Neuronal stem cell (in vitro differentiated cells): ENCODE measurements at regions not wholly inside any gene's neighbourhood (a gene's known extent, or its start where the extent isn't known, plus 50 kb on each side); places are given as distances from the start of the nearest gene placed in this dataset.

ENCODE experiments used
- DNase-seq: peaks from one replicate; pipeline ENCODE4 v3.0.0-alpha.2; 2013; ENCODE audit warnings: low spot score
- H2AFZ ChIP-seq: one replicate; pipeline ENCODE4 v1.6.1; 2013; ENCODE audit warnings: mild to moderate bottlenecking, low read length, inconsistent platforms
- H2AK5ac ChIP-seq: 2 replicates; pipeline ENCODE4 v1.6.1; 2013; ENCODE audit warnings: low read depth, mild to moderate bottlenecking, inconsistent platforms, low read length, moderate library complexity, mixed read lengths
- H2BK120ac ChIP-seq: 2 replicates; pipeline ENCODE4 v1.6.1; 2013; ENCODE audit warnings: low read depth, mild to moderate bottlenecking, inconsistent platforms, low read length, moderate library complexity, mixed read lengths
- H2BK12ac ChIP-seq: one replicate; pipeline ENCODE4 v1.6.1; 2013; ENCODE audit warnings: low read length, inconsistent platforms
- H2BK15ac ChIP-seq: 2 replicates; pipeline ENCODE4 v1.6.1; 2013; ENCODE audit warnings: mild to moderate bottlenecking, low read length, inconsistent platforms, mixed read lengths
- H2BK5ac ChIP-seq: one replicate; pipeline ENCODE4 v1.6.1; 2013; ENCODE audit warnings: inconsistent platforms, mild to moderate bottlenecking, low read length, moderate library complexity
- H3K14ac ChIP-seq: one replicate; pipeline ENCODE4 v1.6.1; 2013; ENCODE audit warnings: low read length, inconsistent platforms
- H3K18ac ChIP-seq: 2 replicates; pipeline ENCODE4 v1.6.1; 2013; ENCODE audit warnings: low read length, inconsistent platforms
- H3K23ac ChIP-seq: 2 replicates; pipeline ENCODE4 v1.6.1; 2013; ENCODE audit warnings: low read depth, mild to moderate bottlenecking, mixed read lengths, low read length, inconsistent platforms; ENCODE audit not compliant: poor library complexity
- H3K27ac ChIP-seq: replicated peaks from 3 replicates; pipeline ENCODE4 v1.5.1; 2013; ENCODE audit warnings: low read length, inconsistent platforms
- H3K27me3 ChIP-seq, 3 experiments: 2 replicates each; pipeline ENCODE4 v1.6.1; 2013; ENCODE audit warnings: low read length in 3 of 3, mild to moderate bottlenecking in 2 of 3, inconsistent platforms in 1 of 3, low read depth in 1 of 3, mixed read lengths in 1 of 3, moderate library complexity in 1 of 3; ENCODE audit not compliant: control insufficient read depth in 3 of 3, insufficient read depth in 3 of 3
- H3K36me3 ChIP-seq, 2 donors: replicated peaks in 1 of 2; 2 replicates each; pipeline ENCODE4 v1.6.1; 2013; ENCODE audit warnings: low read length in 2 of 2; ENCODE audit not compliant: control insufficient read depth in 2 of 2, insufficient read depth in 2 of 2
- H3K4ac ChIP-seq: 2 replicates; pipeline ENCODE4 v1.6.1; 2013; ENCODE audit warnings: inconsistent platforms, mild to moderate bottlenecking, low read length, moderate library complexity
- H3K4me1 ChIP-seq, 2 donors: 1 replicate in 1 of 2; 2 replicates in 1 of 2; pipeline ENCODE4 v1.6.1; 2013; ENCODE audit warnings: low read length in 2 of 2, low read depth in 1 of 2; ENCODE audit not compliant: control insufficient read depth in 2 of 2, insufficient read depth in 1 of 2
- H3K4me2 ChIP-seq: one replicate; pipeline ENCODE4 v1.6.1; 2013; ENCODE audit warnings: mild to moderate bottlenecking, low read length, inconsistent platforms; ENCODE audit not compliant: insufficient read depth, poor library complexity, severe bottlenecking
- H3K4me3 ChIP-seq, 2 donors: 2 replicates each; pipeline ENCODE4 v1.5.1; 2013; ENCODE audit warnings: low read length in 2 of 2, mild to moderate bottlenecking in 2 of 2, inconsistent platforms in 1 of 2, moderate library complexity in 1 of 2
- H3K79me1 ChIP-seq: one replicate; pipeline ENCODE4 v1.6.1; 2013; ENCODE audit warnings: low read depth, mild to moderate bottlenecking, inconsistent platforms, low read length, moderate library complexity
- H3K9ac ChIP-seq: one replicate; pipeline ENCODE4 v1.6.1; 2013; ENCODE audit warnings: mild to moderate bottlenecking, low read depth, low read length, inconsistent platforms; ENCODE audit not compliant: poor library complexity
- H3K9me3 ChIP-seq, 2 donors: replicated peaks in 1 of 2; 2 replicates each; pipeline versions ENCODE3 to v1.6.1; 2013; ENCODE audit warnings: low read length in 2 of 2, mild to moderate bottlenecking in 2 of 2, inconsistent platforms in 1 of 2, low read depth in 1 of 2, mixed read lengths in 1 of 2, moderate library complexity in 1 of 2; ENCODE audit not compliant: control insufficient read depth in 2 of 2, insufficient read depth in 1 of 2
- H4K8ac ChIP-seq: one replicate; pipeline ENCODE4 v1.6.1; 2013; ENCODE audit warnings: low read depth, mild to moderate bottlenecking, inconsistent platforms, low read length, moderate library complexity
- H4K91ac ChIP-seq: one replicate; pipeline ENCODE4 v1.6.1; 2013; ENCODE audit warnings: low read length, low read depth, mild to moderate bottlenecking, inconsistent platforms; ENCODE audit not compliant: poor library complexity
- WGBS, 2 donors: extraction: QIAGEN DNeasy Blood & Tissue Kit; methylation state at CpG; one replicate each; pipeline ENCODE4 v1.1.7; 2013; ENCODE audit warnings: missing lambda C conversion rate in 2 of 2, mixed read lengths in 1 of 2; ENCODE audit not compliant: insufficient read length in 2 of 2, insufficient replicate concordance in 1 of 2; ENCODE audit errors: extremely low coverage in 2 of 2; 5-methylcytosine and 5-hydroxymethylcytosine counted together

- Histone ChIP-seq H4K91ac (no peak overlapping the region), H2AK5ac (no peak overlapping the region), H3K23ac (no peak overlapping the region), H3K9ac (no peak overlapping the region), H3K27ac (no peak overlapping the region), H2BK120ac (no peak overlapping the region), H3K9me3 (no peaks in the 10 kb centered on the region), H3K36me3 (no peaks in the 10 kb centered on the region), H2BK12ac (no peak overlapping the region), H4K8ac (no peak overlapping the region), H2BK5ac (no peak overlapping the region), H3K18ac (no peak overlapping the region), H2AFZ (no peak overlapping the region), H3K14ac (no peak overlapping the region), H3K4me3 (no peak overlapping the region), H3K4me2 (no peak overlapping the region), H2BK15ac (no peak overlapping the region), H3K4ac (no peak overlapping the region), H3K79me1 (no peaks in the 10 kb centered on the region), H3K4me1 (no peaks in the 10 kb centered on the region), H3K27me3 (no peaks in the 10 kb centered on the region)
- no peak for DNase-seq
- no CpG with 5 or more reads among the region's 1 CpG for WGBS, 2 donors
These were observed 151.5 kb upstream of the CENPW start for GRCh38 chr6:126188279-126188909.

DNA sequence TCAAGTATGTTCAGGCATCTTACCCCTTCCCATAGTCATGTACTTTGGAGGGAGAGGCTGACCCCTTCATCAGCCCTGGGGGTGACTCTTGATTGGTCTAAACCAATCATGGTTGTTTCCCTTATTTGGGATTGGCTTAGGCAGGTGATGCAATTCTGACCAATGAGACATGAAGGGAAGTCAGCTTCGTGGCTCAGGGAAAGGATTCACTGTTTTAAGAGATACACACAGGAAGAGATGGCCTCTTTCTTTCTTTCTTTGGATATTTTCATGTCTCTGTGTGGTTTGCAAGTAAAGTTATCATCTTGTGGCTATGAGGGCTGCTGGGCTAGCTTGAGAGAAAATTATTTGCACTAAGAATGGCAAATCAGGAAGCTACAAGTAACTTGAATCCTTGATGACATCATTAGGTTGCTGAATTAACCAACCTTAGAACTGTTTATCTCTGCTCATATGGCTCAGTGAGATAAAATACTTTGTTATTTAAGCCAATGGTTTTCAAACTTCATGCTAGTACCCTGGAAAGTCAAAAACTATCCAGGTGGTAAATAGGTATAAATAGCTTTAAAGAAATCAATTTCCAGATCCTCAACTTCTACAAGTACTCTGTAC is 144.2 kb upstream of the CENPW start:
- no peak overlapping the region for H2AK5ac ChIP-seq
- no peak overlapping the region for H2BK12ac ChIP-seq
- H3K4me3 ChIP-seq = no peak overlapping the region
- peaks cover 0 to 6% of the 10 kb centered on the region in 2 donors for H3K4me1 ChIP-seq
- H3K27me3 ChIP-seq = no peaks in the 10 kb centered on the region
- no peak overlapping the region for H3K27ac ChIP-seq
- no peaks in the 10 kb centered on the region for H3K9me3 ChIP-seq
- no peaks in the 10 kb centered on the region for H3K79me1 ChIP-seq
- no CpG with 5 or more reads among the region's 1 CpG for WGBS, 2 donors
- H2BK15ac ChIP-seq = no peak overlapping the region
- H4K91ac ChIP-seq = no peak overlapping the region
- no peak overlapping the region for H3K14ac ChIP-seq
- H3K36me3 ChIP-seq = no peaks in the 10 kb centered on the region
- H3K18ac ChIP-seq = no peak overlapping the region
- no peak overlapping the region for H2BK5ac ChIP-seq
- no peak overlapping the region for H2BK120ac ChIP-seq
- DNase-seq = no peak
- no peak overlapping the region for H3K23ac ChIP-seq
- H3K4ac ChIP-seq = no peak overlapping the region
- no peak overlapping the region for H4K8ac ChIP-seq
- H3K4me2 ChIP-seq = no peak overlapping the region
- no peak overlapping the region for H3K9ac ChIP-seq
- H2AFZ ChIP-seq = peak overlapping the region; percentile 8

DNA sequence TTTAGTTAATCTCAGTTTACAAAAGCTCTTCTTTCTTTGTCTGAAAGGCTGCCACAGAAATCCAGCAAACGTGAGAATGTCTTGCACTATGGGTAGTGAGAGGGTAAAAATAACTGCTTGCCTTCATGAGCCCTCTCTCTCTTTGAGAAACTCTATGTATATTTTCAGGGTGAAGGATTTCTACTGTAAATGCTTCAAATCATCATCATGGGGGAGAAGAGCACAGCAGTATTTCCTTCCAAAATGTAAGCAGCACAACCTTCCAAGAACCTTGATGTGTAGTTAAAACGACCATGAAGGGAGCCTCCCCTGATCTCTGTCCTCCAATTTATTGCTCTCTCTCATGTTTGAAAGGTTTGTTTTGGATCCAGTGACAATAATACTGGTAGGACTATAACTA is 141.3 kb upstream of the CENPW start:
- no peak overlapping the region for H2BK15ac ChIP-seq
- no peak overlapping the region for H2BK120ac ChIP-seq
- no peak overlapping the region for H3K4me3 ChIP-seq
- no peak overlapping the region for H3K27ac ChIP-seq
- H3K18ac ChIP-seq = no peak overlapping the region
- no peak for DNase-seq
- peaks cover 0 to 6% of the 10 kb centered on the region in 2 donors for H3K4me1 ChIP-seq
- H2BK12ac ChIP-seq = no peak overlapping the region
- H4K91ac ChIP-seq = no peak overlapping the region
- H3K9me3 ChIP-seq = no peaks in the 10 kb centered on the region
- H3K79me1 ChIP-seq = no peaks in the 10 kb centered on the region
- no peak overlapping the region for H3K4ac ChIP-seq
- no peak overlapping the region for H2AK5ac ChIP-seq
- H4K8ac ChIP-seq = no peak overlapping the region
- H2BK5ac ChIP-seq = no peak overlapping the region
- H3K36me3 ChIP-seq = no peaks in the 10 kb centered on the region
- H3K23ac ChIP-seq = no peak overlapping the region
- H3K14ac ChIP-seq = no peak overlapping the region
- no peaks in the 10 kb centered on the region for H3K27me3 ChIP-seq
- no peak overlapping the region for H3K9ac ChIP-seq
- H2AFZ ChIP-seq = no peak overlapping the region
- no peak overlapping the region for H3K4me2 ChIP-seq
- no CpG with 5 or more reads among the region's 2 CpGs for WGBS, 2 donors

- H4K91ac ChIP-seq = no peak overlapping the region
- no peak overlapping the region for H3K23ac ChIP-seq
- no peak overlapping the region for H3K18ac ChIP-seq
- H2AFZ ChIP-seq = no peak overlapping the region
- H3K4ac ChIP-seq = no peak overlapping the region
- no peak for DNase-seq
- H2BK120ac ChIP-seq = no peak overlapping the region
- no peak overlapping the region for H2BK5ac ChIP-seq
- H3K36me3 ChIP-seq = no peaks in the 10 kb centered on the region
- H3K4me2 ChIP-seq = no peak overlapping the region
- no peak overlapping the region for H2BK15ac ChIP-seq
- no peak overlapping the region for H3K9ac ChIP-seq
- peaks cover 0 to 6% of the 10 kb centered on the region in 2 donors for H3K4me1 ChIP-seq
- no peak overlapping the region for H4K8ac ChIP-seq
- H3K27ac ChIP-seq = no peak overlapping the region
- H2BK12ac ChIP-seq = no peak overlapping the region
- no peaks in the 10 kb centered on the region for H3K79me1 ChIP-seq
- H3K27me3 ChIP-seq = no peaks in the 10 kb centered on the region
- H3K14ac ChIP-seq = no peak overlapping the region
- WGBS, 2 donors = no CpG with 5 or more reads among the region's 1 CpG
- H2AK5ac ChIP-seq = no peak overlapping the region
- no peaks in the 10 kb centered on the region for H3K9me3 ChIP-seq
- H3K4me3 ChIP-seq = no peak overlapping the region
These were observed 140.4 kb upstream of the CENPW start for GRCh38 chr6:126199466-126199865.
